Heart left ventricle (tissue), 16 donors: ENCODE measurements at regions not wholly inside any gene's neighbourhood (a gene's known extent, or its start where the extent isn't known, plus 50 kb on each side); places are given as distances from the start of the nearest gene placed in this dataset.

Experiments
- ATAC-seq, 4 donors: fragments of 200-7000 bp; cut with Tn5 transposase; one replicate each; pipeline ENCODE4 v1.9.1; 2020 to 2022; ENCODE audit warnings: moderate library complexity in 4 of 4, mild to moderate bottlenecking in 3 of 4, moderate number of reproducible peaks in 1 of 4
- DNase-seq, 5 donors: peaks; one replicate each; pipeline ENCODE4 v3.0.0-alpha.2; 2020
- H3K27ac ChIP-seq, 12 donors: fragments of 200-600 bp; sonication (generic) in 4 of 12; one replicate each; pipeline versions ENCODE4 v1.5.0 to v1.8.0; 2016 to 2022; ENCODE audit warnings: mild to moderate bottlenecking in 2 of 12
- H3K27me3 ChIP-seq, 9 donors: fragments of 200-600 bp; sonication (generic) in 2 of 9; one replicate each; pipeline versions ENCODE4 v1.5.1 to v1.8.0; 2016 to 2022; ENCODE audit warnings: mild to moderate bottlenecking in 3 of 9
- H3K36me3 ChIP-seq, 9 donors: fragments of 200-600 bp; sonication (generic) in 2 of 9; one replicate each; pipeline versions ENCODE4 v1.5.0 to v1.8.0; 2018 to 2022; ENCODE audit warnings: mild to moderate bottlenecking in 2 of 9
- H3K4me1 ChIP-seq, 12 donors: fragments of 200-600 bp; sonication (generic) in 4 of 12; one replicate each; pipeline versions ENCODE4 v1.5.0 to v1.8.0; 2016 to 2022; ENCODE audit warnings: mild to moderate bottlenecking in 3 of 12
- H3K4me3 ChIP-seq, 12 donors: fragments of 200-600 bp; sonication (generic) in 4 of 12; one replicate each; pipeline versions ENCODE4 v1.5.0 to v1.8.0; 2017 to 2022; ENCODE audit warnings: mild to moderate bottlenecking in 9 of 12, moderate library complexity in 4 of 12
- H3K9me3 ChIP-seq, 12 donors: fragments of 200-600 bp; sonication (generic) in 4 of 12; one replicate each; pipeline versions ENCODE4 v1.5.0 to v1.8.0; 2016 to 2022; ENCODE audit warnings: mild to moderate bottlenecking in 1 of 12
- POLR2A ChIP-seq, 2 donors: fragments of 450-650 bp; IDR thresholded peaks; one replicate each; pipeline ENCODE4 v1.6.1; 2017; ENCODE audit warnings: antibody characterized with exemption in 2 of 2, mild to moderate bottlenecking in 2 of 2, moderate library complexity in 2 of 2
- WGBS, 4 donors: extraction: QIAGEN DNeasy Blood & Tissue Kit in 2 of 4; methylation state at CpG; one replicate each; pipeline versions ENCODE4 v1.1.5 to v1.1.7; 2013 to 2018; 5-methylcytosine and 5-hydroxymethylcytosine counted together
- intact Hi-C, 10 donors: fragments of 100-400 bp; cut with DNase I; formaldehyde crosslinking; loops; one replicate each; pipeline versions ENCODE4 v1.11.1 to v1.14.2; 2022
- TF ChIP-seq, protein P1 (sequence below), 12 donors: fragments of 200-600 bp; sonication (generic) in 4 of 12; IDR thresholded peaks; one replicate each; pipeline versions ENCODE4 v1.5.0 to v1.8.0; 2018 to 2022; ENCODE audit warnings: antibody characterized with exemption in 12 of 12, mild to moderate bottlenecking in 5 of 12
- donor health status: ischemic (EF 13 %, LVEDD 7.1; RV severe dilation, severe dysfunction).
- donor health status: healthy with polysubstance abuse.
- donor health status: DM: no; HTN: yes; CAD: no.
- donor health status: DM: no; HTN: no; CAD: no.
- donor health status: ischemic (EF 25% LVEDD 6.9; RV normal size, moderate dysfunction).
- donor health status: ischemic (EF 25% LVEDD 5.7; RV mildly dilated, moderate dysfunction).
- donor health status: healthy.
- donor health status: DM: yes; HTN: yes; CAD: no.
- donor health status: ischemic (EF 35%, LVEDD 5.7; RV mildly dilated, moderate dysfunction).
- donor health status: nonischemic (EF 11% LVEDD 7.7; RV severe dilation, severe dysfunction).
- donor health status: DM: yes; HTN: yes; CAD: no.
- donor health status: PGD.
- donor health status: ischemic (EF 29% LVEDD 5.4; RV normal size, mild dysfunction).
- donor health status: nonischemic (EF 23%, LVEDD 6.1; RV moderate dilation, normal function).

DNA sequence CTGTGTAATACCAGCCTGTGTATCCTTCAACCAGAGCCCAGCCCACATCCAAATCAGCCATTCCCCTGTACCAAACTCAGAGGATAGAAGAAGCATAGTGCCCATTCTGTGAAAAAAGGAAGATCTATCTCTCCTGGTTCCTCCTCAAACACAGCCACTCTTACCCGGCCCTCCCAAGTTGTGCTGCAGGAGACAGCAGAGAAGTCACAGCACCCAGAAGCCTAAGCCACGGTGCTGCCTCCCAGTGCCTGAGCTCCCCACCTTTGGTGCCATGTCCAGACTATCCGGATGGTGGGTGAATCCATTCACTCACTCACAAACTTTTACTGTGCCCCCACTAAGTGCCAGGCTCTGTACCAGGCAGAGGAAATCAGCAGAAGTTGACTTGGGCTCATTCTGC, 166.0 kb upstream of the ZMIZ1 start:
- intact Hi-C loops = no loop called here
- no peaks in the 10 kb centered on the region for H3K36me3 ChIP-seq
- DNase-seq = no peak
- WGBS, 4 donors = 92 to 100% (median 96%) methylated on average over 3 of the region's 3 CpGs
- H3K27ac ChIP-seq = no peak overlapping the region
- H3K4me1 ChIP-seq = peaks cover 0 to 10% (median 0%) of the 10 kb centered on the region in 12 donors
- TF ChIP-seq POLR2A (IDR thresholded peaks at IDR 0.05) = no peak
- H3K4me3 ChIP-seq = no peak overlapping the region
- H3K27me3 ChIP-seq = no peaks in the 10 kb centered on the region
- no peaks in the 10 kb centered on the region for H3K9me3 ChIP-seq
- ATAC-seq = no peak

GRCh38 chr10:78903341-78903940, 165.3 kb upstream of the ZMIZ1 start:
- Histone ChIP-seq H3K4me1 (peaks cover 0 to 10% (median 0%) of the 10 kb centered on the region in 12 donors), H3K9me3 (no peaks in the 10 kb centered on the region), H3K27me3 (no peaks in the 10 kb centered on the region), H3K36me3 (no peaks in the 10 kb centered on the region), H3K27ac (no peak overlapping the region), H3K4me3 (no peak overlapping the region)
- DNase-seq (no peak), ATAC-seq (no peak)
- TF ChIP-seq, protein P1, sequence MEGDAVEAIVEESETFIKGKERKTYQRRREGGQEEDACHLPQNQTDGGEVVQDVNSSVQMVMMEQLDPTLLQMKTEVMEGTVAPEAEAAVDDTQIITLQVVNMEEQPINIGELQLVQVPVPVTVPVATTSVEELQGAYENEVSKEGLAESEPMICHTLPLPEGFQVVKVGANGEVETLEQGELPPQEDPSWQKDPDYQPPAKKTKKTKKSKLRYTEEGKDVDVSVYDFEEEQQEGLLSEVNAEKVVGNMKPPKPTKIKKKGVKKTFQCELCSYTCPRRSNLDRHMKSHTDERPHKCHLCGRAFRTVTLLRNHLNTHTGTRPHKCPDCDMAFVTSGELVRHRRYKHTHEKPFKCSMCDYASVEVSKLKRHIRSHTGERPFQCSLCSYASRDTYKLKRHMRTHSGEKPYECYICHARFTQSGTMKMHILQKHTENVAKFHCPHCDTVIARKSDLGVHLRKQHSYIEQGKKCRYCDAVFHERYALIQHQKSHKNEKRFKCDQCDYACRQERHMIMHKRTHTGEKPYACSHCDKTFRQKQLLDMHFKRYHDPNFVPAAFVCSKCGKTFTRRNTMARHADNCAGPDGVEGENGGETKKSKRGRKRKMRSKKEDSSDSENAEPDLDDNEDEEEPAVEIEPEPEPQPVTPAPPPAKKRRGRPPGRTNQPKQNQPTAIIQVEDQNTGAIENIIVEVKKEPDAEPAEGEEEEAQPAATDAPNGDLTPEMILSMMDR (IDR thresholded peaks at IDR 0.05) = no peak
- no peak for TF ChIP-seq POLR2A (IDR thresholded peaks at IDR 0.05)
- 72 to 94% (median 74%) methylated on average over 4 of the region's 4 CpGs for WGBS, 4 donors
- intact Hi-C loops = no loop called here

- H3K36me3 ChIP-seq = no peaks in the 10 kb centered on the region
- H3K27ac ChIP-seq = no peak overlapping the region
- no peak for TF ChIP-seq POLR2A (IDR thresholded peaks at IDR 0.05)
- TF ChIP-seq, protein P1 (IDR thresholded peaks at IDR 0.05) = no peak
- H3K4me3 ChIP-seq = no peak overlapping the region
- intact Hi-C loops = no loop called here
- H3K27me3 ChIP-seq = no peaks in the 10 kb centered on the region
- 94 to 96% (median 94%) methylated on average over 5 of the region's 5 CpGs for WGBS, 4 donors
- no peak for ATAC-seq
- no peaks in the 10 kb centered on the region for H3K9me3 ChIP-seq
- H3K4me1 ChIP-seq = peaks cover 0 to 10% (median 0%) of the 10 kb centered on the region in 12 donors
- no peak for DNase-seq
Measured at GRCh38 chr10:78904196-78904595, 164.6 kb upstream of the ZMIZ1 start.

GRCh38 chr10:78905015-78905956, 163.5 kb upstream of the ZMIZ1 start:
- WGBS, 4 donors = 88 to 91% (median 90%) methylated on average over 11 to 12 of the region's 12 CpGs
- H3K27ac ChIP-seq = no peak overlapping the region
- H3K36me3 ChIP-seq = no peaks in the 10 kb centered on the region
- H3K27me3 ChIP-seq = no peaks in the 10 kb centered on the region
- no peak for ATAC-seq
- intact Hi-C loops = no loop called here
- DNase-seq = no peak
- H3K9me3 ChIP-seq = no peaks in the 10 kb centered on the region
- no peak overlapping the region for H3K4me3 ChIP-seq
- H3K4me1 ChIP-seq = peaks cover 0 to 4% (median 0%) of the 10 kb centered on the region in 12 donors
- no peak for TF ChIP-seq POLR2A (IDR thresholded peaks at IDR 0.05)
- TF ChIP-seq, protein P1 (IDR thresholded peaks at IDR 0.05) = no peak
